ENCODE measurements at regions not wholly inside any gene's neighbourhood (a gene's known extent, or its start where the extent isn't known, plus 50 kb on each side); places are given as distances from the start of the nearest gene placed in this dataset.
"Not testable (repeated sequence)": the region's sequence is repeated elsewhere in the genome, so short reads cannot be mapped to it uniquely, and the experiment has no call there.

- peak overlapping the region; percentile 79 for H3K27ac ChIP-seq
- TF ChIP-seq CTCF (conservative IDR thresholded peaks at IDR 0.05) (no peak), ZFX (IDR thresholded peaks at IDR 0.05) (no peak)
Observed at GRCh38 chr12:115870021-115870420, 407.5 kb downstream of the MED13L start.

GRCh38 chr12:115869604-115870003, 407.9 kb downstream of the MED13L start:
- H3K27ac ChIP-seq = peak overlapping the region; percentile 79
- TF ChIP-seq ZFX (IDR thresholded peaks at IDR 0.05) (no peak), CTCF (conservative IDR thresholded peaks at IDR 0.05) (no peak)

- TF ChIP-seq ZFX (IDR thresholded peaks at IDR 0.05) (no peak), CTCF (conservative IDR thresholded peaks at IDR 0.05) (no peak)
- no peak overlapping the region for H3K27ac ChIP-seq
Observed at GRCh38 chr12:115868624-115869023, 408.9 kb downstream of the MED13L start.

- no peak overlapping the region for H3K27ac ChIP-seq
- no peak for TF ChIP-seq ZFX (IDR thresholded peaks at IDR 0.05)
- no peak for TF ChIP-seq CTCF (conservative IDR thresholded peaks at IDR 0.05)
Observed at GRCh38 chr12:115867854-115868253, 409.6 kb downstream of the MED13L start.

GRCh38 chr12:115866909-115867525, 410.5 kb downstream of the MED13L start:
- no peak overlapping the region for H3K27ac ChIP-seq
- TF ChIP-seq CTCF (conservative IDR thresholded peaks at IDR 0.05) (peak; percentile 45), ZFX (IDR thresholded peaks at IDR 0.05) (no peak)

- not testable (repeated sequence) for H3K27ac ChIP-seq
Observed at GRCh38 chr12:115866281-115866680, 411.2 kb downstream of the MED13L start.

GRCh38 chr12:115864396-115864795, 413.1 kb downstream of the MED13L start:
- no peak overlapping the region for H3K27ac ChIP-seq
- TF ChIP-seq ZFX (IDR thresholded peaks at IDR 0.05) (no peak), CTCF (conservative IDR thresholded peaks at IDR 0.05) (no peak)

- no peak for TF ChIP-seq ZFX (IDR thresholded peaks at IDR 0.05)
- no peak for TF ChIP-seq CTCF (conservative IDR thresholded peaks at IDR 0.05)
- H3K27ac ChIP-seq = no peak overlapping the region
Observed at GRCh38 chr12:115860619-115861018, 416.9 kb downstream of the MED13L start.

Measured in C4-2B (cell line).